ENCODE measurements at regions not wholly inside any gene's neighbourhood (a gene's known extent, or its start where the extent isn't known, plus 50 kb on each side); places are given as distances from the start of the nearest gene placed in this dataset.

DNA sequence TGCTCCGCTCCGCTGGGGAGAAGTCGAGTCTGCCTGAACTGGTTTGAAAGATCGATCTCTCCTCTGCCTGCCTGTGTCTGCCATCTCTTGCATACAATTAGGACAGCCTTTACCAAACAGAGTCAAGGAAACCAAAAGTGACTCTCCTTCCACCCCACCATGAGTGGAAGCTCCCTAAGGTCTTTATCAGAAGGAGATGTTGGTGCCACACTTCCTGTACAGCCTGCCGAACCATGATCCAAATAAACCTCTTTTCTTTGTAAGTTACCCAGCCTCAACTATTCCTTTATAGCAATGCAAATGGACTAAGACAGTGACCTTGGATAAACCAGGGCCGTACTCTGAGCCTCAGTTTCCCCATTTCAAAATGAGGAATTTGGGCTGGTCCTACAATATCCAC is 106.3 kb upstream of the GDF10 start:
- no TSS peak for BruUV-seq (replicated peaks)

GRCh38 chr10:47195274-47195885 is 104.6 kb upstream of the GDF10 start:
- H3K4me3 Mint-ChIP-seq (ENCODE audit: unreplicated experiment) = no peak overlapping the region
- DNase-seq (ENCODE audit: unreplicated experiment) = no peak
- no peaks in the 10 kb centered on the region for H3K36me3 Mint-ChIP-seq (ENCODE audit: insufficient read depth, unreplicated experiment)
- intact Hi-C loops (cut with micrococcal nuclease) = no loop called here
- peaks cover 8% of the 10 kb centered on the region for H3K4me1 Mint-ChIP-seq (ENCODE audit: insufficient read depth, unreplicated experiment)
- no TSS peak for BruUV-seq (replicated peaks)
- TF ChIP-seq, protein P1, sequence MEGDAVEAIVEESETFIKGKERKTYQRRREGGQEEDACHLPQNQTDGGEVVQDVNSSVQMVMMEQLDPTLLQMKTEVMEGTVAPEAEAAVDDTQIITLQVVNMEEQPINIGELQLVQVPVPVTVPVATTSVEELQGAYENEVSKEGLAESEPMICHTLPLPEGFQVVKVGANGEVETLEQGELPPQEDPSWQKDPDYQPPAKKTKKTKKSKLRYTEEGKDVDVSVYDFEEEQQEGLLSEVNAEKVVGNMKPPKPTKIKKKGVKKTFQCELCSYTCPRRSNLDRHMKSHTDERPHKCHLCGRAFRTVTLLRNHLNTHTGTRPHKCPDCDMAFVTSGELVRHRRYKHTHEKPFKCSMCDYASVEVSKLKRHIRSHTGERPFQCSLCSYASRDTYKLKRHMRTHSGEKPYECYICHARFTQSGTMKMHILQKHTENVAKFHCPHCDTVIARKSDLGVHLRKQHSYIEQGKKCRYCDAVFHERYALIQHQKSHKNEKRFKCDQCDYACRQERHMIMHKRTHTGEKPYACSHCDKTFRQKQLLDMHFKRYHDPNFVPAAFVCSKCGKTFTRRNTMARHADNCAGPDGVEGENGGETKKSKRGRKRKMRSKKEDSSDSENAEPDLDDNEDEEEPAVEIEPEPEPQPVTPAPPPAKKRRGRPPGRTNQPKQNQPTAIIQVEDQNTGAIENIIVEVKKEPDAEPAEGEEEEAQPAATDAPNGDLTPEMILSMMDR (IDR thresholded peaks at IDR 0.05; ENCODE audit: unreplicated experiment) = no peak
- H3K9me3 Mint-ChIP-seq (ENCODE audit: unreplicated experiment) = no peaks in the 10 kb centered on the region
- H3K27me3 Mint-ChIP-seq (ENCODE audit: insufficient read depth, unreplicated experiment) = no peaks in the 10 kb centered on the region
- CTCF ChIA-PET = interaction anchor here (0.6 kb wide), 1 partner anchor 146 kb away, joined by 3 read pairs; no protein-coding TSS in a partner anchor
- no peak overlapping the region for H3K27ac Mint-ChIP-seq (ENCODE audit: low read depth, unreplicated experiment)
- POLR2A ChIA-PET = no interaction called here

More for the DNA sequence above, 106.3 kb upstream of the GDF10 start:
- Mint-ChIP-seq H3K27ac (ENCODE audit: low read depth, unreplicated experiment) (no peak overlapping the region), H3K4me1 (ENCODE audit: insufficient read depth, unreplicated experiment) (peaks cover 18% of the 10 kb centered on the region), H3K27me3 (ENCODE audit: insufficient read depth, unreplicated experiment) (no peaks in the 10 kb centered on the region), H3K9me3 (ENCODE audit: unreplicated experiment) (no peaks in the 10 kb centered on the region), H3K4me3 (ENCODE audit: unreplicated experiment) (no peak overlapping the region), H3K36me3 (ENCODE audit: insufficient read depth, unreplicated experiment) (peaks cover 6% of the 10 kb centered on the region)
- ChIA-PET CTCF (no interaction called here), POLR2A (no interaction called here)
- TF ChIP-seq, protein P1 (IDR thresholded peaks at IDR 0.05; ENCODE audit: unreplicated experiment) = no peak
- intact Hi-C loops (cut with micrococcal nuclease) = no loop called here
- DNase-seq (ENCODE audit: unreplicated experiment) = no peak

GRCh38 chr10:47196691-47197090 is 103.3 kb upstream of the GDF10 start:
- Mint-ChIP-seq H3K27ac (ENCODE audit: low read depth, unreplicated experiment) (no peak overlapping the region), H3K4me1 (ENCODE audit: insufficient read depth, unreplicated experiment) (no peaks in the 10 kb centered on the region), H3K36me3 (ENCODE audit: insufficient read depth, unreplicated experiment) (no peaks in the 10 kb centered on the region), H3K27me3 (ENCODE audit: insufficient read depth, unreplicated experiment) (no peaks in the 10 kb centered on the region), H3K4me3 (ENCODE audit: unreplicated experiment) (no peak overlapping the region), H3K9me3 (ENCODE audit: unreplicated experiment) (no peaks in the 10 kb centered on the region)
- TF ChIP-seq, protein P1 (IDR thresholded peaks at IDR 0.05; ENCODE audit: unreplicated experiment) = no peak
- POLR2A ChIA-PET = no interaction called here
- no TSS peak for BruUV-seq (replicated peaks)
- CTCF ChIA-PET = no interaction called here
- DNase-seq (ENCODE audit: unreplicated experiment) = no peak
- intact Hi-C loops (cut with micrococcal nuclease) = no loop called here

DNA sequence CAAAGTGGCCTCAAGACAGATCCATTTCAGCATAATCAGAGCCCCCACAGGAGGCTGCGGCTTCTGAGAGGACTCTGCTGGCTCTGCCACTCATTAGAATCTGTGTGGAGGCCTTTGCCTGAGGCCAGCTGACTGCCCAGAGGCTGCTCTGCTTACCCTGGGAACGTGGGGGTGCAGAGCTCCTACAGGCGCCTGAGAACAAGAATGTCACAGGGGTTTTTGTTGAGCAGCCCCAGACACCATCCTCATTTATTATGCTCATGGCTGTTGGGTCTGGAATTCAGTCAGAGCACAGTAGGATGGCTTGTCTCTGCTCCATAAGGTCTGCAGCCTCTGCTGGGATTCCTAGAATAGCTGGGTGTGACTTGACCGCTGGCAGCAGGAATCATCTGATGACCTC is 101.8 kb upstream of the GDF10 start:
- Mint-ChIP-seq H3K4me3 (ENCODE audit: unreplicated experiment) (no peak overlapping the region), H3K36me3 (ENCODE audit: insufficient read depth, unreplicated experiment) (no peaks in the 10 kb centered on the region), H3K4me1 (ENCODE audit: insufficient read depth, unreplicated experiment) (no peaks in the 10 kb centered on the region), H3K9me3 (ENCODE audit: unreplicated experiment) (no peaks in the 10 kb centered on the region), H3K27ac (ENCODE audit: low read depth, unreplicated experiment) (no peak overlapping the region), H3K27me3 (ENCODE audit: insufficient read depth, unreplicated experiment) (no peaks in the 10 kb centered on the region)
- intact Hi-C loops (cut with micrococcal nuclease) = no loop called here
- ChIA-PET CTCF (no interaction called here), POLR2A (no interaction called here)
- BruUV-seq (replicated peaks) = no TSS peak
- TF ChIP-seq, protein P1 (IDR thresholded peaks at IDR 0.05; ENCODE audit: unreplicated experiment) = no peak
- DNase-seq (ENCODE audit: unreplicated experiment) = no peak
